ENCODE measurements at regions not wholly inside any gene's neighbourhood (a gene's known extent, or its start where the extent isn't known, plus 50 kb on each side); places are given as distances from the start of the nearest gene placed in this dataset.

DNA sequence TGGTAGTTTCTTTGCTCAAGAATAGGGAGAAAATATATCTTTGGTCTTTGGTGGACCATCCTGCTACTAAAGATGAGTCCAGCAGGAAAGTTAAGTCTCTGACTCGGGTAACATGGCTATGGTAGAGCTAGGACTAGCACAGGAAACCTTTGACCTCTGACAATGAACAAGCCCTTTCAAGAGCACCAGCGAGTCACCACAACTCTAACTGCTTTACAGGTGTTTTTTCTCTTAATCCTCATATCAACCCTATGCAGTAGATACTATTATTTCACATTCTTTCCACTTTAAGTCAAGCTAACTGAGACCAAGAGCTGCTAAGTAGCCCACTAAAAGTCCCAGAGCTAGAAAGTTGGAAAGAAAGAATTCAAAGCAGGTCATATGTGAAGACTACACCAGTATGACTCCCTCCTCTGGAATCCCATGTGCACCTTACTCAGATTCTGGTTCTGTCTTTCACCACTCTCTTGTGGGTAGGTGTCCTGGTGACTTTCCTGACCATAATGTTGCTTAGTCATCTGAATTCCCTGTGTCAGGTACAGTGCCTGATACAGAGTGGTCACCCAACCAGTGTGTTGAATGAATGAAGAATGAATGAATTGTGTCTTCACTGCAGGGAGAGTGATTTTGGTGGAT lies 53.8 kb upstream of the ME3 start:
- no peak for DNase-seq

DNA sequence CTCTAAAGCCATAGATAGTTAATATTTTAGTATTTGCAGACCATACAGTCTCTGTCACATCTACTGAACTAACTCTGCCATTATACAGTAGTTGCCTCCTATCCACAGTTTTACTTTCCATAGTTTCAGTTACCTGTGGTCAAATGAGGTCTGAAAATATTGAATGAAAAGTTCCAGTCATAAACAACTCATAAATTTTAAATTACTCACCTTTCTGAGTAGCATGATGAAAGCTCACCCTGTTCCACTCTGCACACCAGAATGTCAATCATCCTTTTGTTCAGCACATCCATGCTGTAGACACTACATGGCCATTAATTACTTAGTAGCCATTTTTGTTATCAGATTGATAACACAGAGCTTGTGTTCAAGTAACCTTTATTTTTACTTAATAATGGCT lies 51.7 kb upstream of the ME3 start:
- DNase-seq, result no peak

DNA sequence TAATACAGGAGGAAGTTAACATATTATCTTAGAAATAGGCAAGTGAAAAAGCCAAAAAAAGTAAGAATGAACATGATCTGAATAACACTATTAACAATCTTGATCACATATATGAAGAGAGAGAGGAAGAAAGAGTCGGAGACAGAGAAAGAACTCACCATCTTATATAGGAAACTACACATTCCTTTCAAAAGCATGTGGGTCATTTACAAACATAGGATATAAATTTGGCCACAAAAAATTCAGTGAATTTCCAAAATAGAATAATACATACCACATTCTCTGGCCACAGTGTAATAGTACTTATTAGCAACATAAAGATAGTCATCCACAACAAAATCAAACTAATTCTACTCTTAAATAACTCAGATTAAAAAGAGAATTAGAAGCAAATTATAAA lies 50.9 kb upstream of the ME3 start:
- DNase-seq, result no peak

- no peak for DNase-seq
These were observed 50.3 kb upstream of the ME3 start for GRCh38 chr11:86722748-86723147.

Data from stimulated activated CD4-positive, alpha-beta T cell treated with anti-CD3 and anti-CD28 coated beads, Interleukin-12 subunit alpha, Interleukin-12 subunit beta, amount 100 ng/mL, for 4 hours (primary cell).